DND-41 (cell line): ENCODE measurements at regions not wholly inside any gene's neighbourhood (a gene's known extent, or its start where the extent isn't known, plus 50 kb on each side); places are given as distances from the start of the nearest gene placed in this dataset.

Source experiments
- CTCF ChIP-seq: IDR thresholded peaks from 2 replicates; pipeline ENCODE4 v1.5.1; 2012; ENCODE audit warnings: borderline replicate concordance, low read length, moderate library complexity, mild to moderate bottlenecking; ENCODE audit not compliant: poor library complexity, severe bottlenecking; ENCODE audit errors: extremely low read depth
- EZH2 ChIP-seq: IDR thresholded peaks from 3 replicates; pipeline ENCODE4 v1.6.1; 2012; ENCODE audit warnings: borderline replicate concordance, low read depth, mild to moderate bottlenecking, moderate library complexity, low read length, inconsistent platforms; ENCODE audit not compliant: severe bottlenecking

DNA sequence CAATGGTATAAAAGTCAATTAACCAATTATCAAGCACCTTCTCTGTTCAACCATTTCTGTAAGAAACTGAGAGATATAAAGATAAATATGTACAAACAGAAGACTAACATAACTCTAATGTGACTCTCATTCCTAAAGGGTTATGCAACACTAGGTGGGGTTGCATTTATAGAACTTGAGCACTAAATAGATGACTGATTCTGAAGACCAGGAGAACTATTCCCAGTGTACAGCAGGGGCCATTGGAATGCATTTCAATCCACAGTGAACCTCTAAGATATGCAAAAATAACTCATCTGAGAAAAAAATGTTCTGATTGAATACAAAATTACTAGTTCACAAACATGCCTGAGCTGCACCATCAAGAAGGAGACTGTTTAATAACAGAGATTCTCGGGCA lies 341.2 kb upstream of the STEAP1 start:
- TF ChIP-seq CTCF = no peak
- TF ChIP-seq EZH2 = no peak
